ENCODE measurements at regions not wholly inside any gene's neighbourhood (a gene's known extent, or its start where the extent isn't known, plus 50 kb on each side); places are given as distances from the start of the nearest gene placed in this dataset.

- Histone ChIP-seq H3K36me3 (ENCODE audit: control insufficient read depth, insufficient read depth, low read length) (no peaks in the 10 kb centered on the region), H4K20me1 (replicated peaks; ENCODE audit: control insufficient read depth, insufficient read depth, low read length) (no peaks in the 10 kb centered on the region), H3K79me2 (ENCODE audit: control insufficient read depth, insufficient read depth, low read length) (no peaks in the 10 kb centered on the region), H2AFZ (ENCODE audit: low read depth, low read length) (no peak overlapping the region), H3K4me2 (ENCODE audit: insufficient read depth, low read length) (no peak overlapping the region), H3K27ac (ENCODE audit: extremely low read depth, low read depth, low read length) (no peak overlapping the region), H3K9ac (ENCODE audit: insufficient read depth in 1 of 2, low read depth in 2 of 2, low read length in 2 of 2) (no peak overlapping the region), H3K4me3 (no peak overlapping the region), H3K27me3 (ENCODE audit: control insufficient read depth in 2 of 2, insufficient read depth in 2 of 2, low read length in 2 of 2) (peaks cover 11 to 20% of the 10 kb centered on the region in 2 experiments), H3K9me3 (replicated peaks; ENCODE audit: control insufficient read depth, insufficient read depth, low read depth, low read length) (no peaks in the 10 kb centered on the region; the same call in 1 of the 2 replicates), H3K4me1 (replicated peaks in 1 of 2; ENCODE audit: control insufficient read depth in 2 of 2, insufficient read depth in 2 of 2, low read length in 2 of 2) (no peaks in the 10 kb centered on the region), H3K9me1 (ENCODE audit: control insufficient read depth, insufficient read depth, low read length) (no peaks in the 10 kb centered on the region)
- ATAC-seq (no peak), DNase-seq (ENCODE audit: extremely low read depth in 1 of 4, low spot score in 3 of 4) (no peak), FAIRE-seq (no peak)
- intact Hi-C loops (cut with micrococcal nuclease) (loop anchor here (10.0 kb wide), 1 partner anchor 307 kb away; no protein-coding TSS in a partner anchor), in situ Hi-C loops (cut with MboI) (no loop called here)
- ChIA-PET CTCF (ENCODE audit: low intra/inter-chr PET ratio) (no interaction called here), POLR2A (no interaction called here)
- WGBS (ENCODE audit: insufficient coverage, low coverage, missing lambda C conversion rate), result 67% methylated on average over 6 of the region's 6 CpGs
- no TSS peak for BruUV-seq (replicated peaks)
- TF ChIP-seq ZNF764 (CRISPR knock-in tag; IDR thresholded peaks at IDR 0.05; ENCODE audit: low read depth) (no peak), ZC3H11A (IDR thresholded peaks at IDR 0.05; ENCODE audit: low read depth, low read length) (no peak), NCOA2 (IDR thresholded peaks at IDR 0.05; ENCODE audit: partially characterized antibody in 2 of 2) (no peak), NFYB (IDR thresholded peaks at IDR 0.05; ENCODE audit: extremely low read depth, insufficient read length) (no peak), FOSL1 (tag; conservative IDR thresholded peaks at IDR 0.05) (no peak), ZBTB26 (CRISPR knock-in tag; IDR thresholded peaks at IDR 0.05) (no peak), ZNF609 (CRISPR knock-in tag; IDR thresholded peaks at IDR 0.05; ENCODE audit: borderline replicate concordance) (no peak), FUS (optimal IDR thresholded peaks at IDR 0.05; ENCODE audit: low read depth, low read length) (no peak), TEAD1 (CRISPR knock-in tag; IDR thresholded peaks at IDR 0.05) (no peak)
These were observed 291.1 kb upstream of the LYZL1 start for GRCh38 chr10:28997734-28998133.
